ENCODE measurements at regions not wholly inside any gene's neighbourhood (a gene's known extent, or its start where the extent isn't known, plus 50 kb on each side); places are given as distances from the start of the nearest gene placed in this dataset.

DNA sequence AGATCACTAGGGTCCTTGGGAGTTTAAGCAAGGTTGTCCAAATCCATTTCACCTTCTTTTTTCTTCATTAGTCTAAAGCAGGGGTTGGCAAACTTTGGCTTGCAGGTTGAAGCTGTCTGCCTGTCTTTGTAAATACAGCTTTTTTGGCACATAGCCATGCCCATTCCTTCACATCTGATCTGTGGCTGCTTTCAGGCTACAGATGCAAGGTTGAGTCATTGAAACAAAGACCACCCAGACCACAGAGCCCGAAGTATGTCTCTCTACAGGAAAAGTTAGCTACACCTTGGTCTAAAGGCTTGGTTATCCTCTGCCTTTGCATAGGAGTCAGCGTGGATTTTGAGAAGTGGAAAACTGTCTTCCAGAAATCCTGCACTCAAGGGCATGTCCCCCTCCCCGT lies 238.1 kb upstream of the STS start:
- H3K4me1 ChIP-seq (ENCODE audit: control extremely low read depth in 1 of 4, control insufficient read depth in 4 of 4, insufficient read depth in 4 of 4, low read length in 3 of 4), result no peaks in the 10 kb centered on the region
- ChIA-PET CTCF (no interaction called here), POLR2A (no interaction called here)
- no peak overlapping the region for H3K4me3 ChIP-seq (ENCODE audit: control insufficient read depth in 1 of 7, extremely low read depth in 1 of 7, insufficient read depth in 4 of 7, low read depth in 2 of 7, low read length in 6 of 7)
- H3K27ac ChIP-seq (ENCODE audit: insufficient read depth in 1 of 2, low read depth in 1 of 2, low read length in 2 of 2, poor library complexity in 1 of 2, severe bottlenecking in 2 of 2), result no peak overlapping the region
- 100% methylated on average over 1 of the region's 3 CpGs for WGBS (ENCODE audit: insufficient coverage)
- no peaks in the 10 kb centered on the region for H3K27me3 ChIP-seq (replicated peaks in 2 of 5; ENCODE audit: control insufficient read depth in 4 of 5, insufficient read depth in 5 of 5, low read length in 4 of 5)
- DNase-seq, result no peak
- no peaks in the 10 kb centered on the region for H3K36me3 ChIP-seq (ENCODE audit: control insufficient read depth in 4 of 4, insufficient read depth in 4 of 4, low read length in 3 of 4)
- no peaks in the 10 kb centered on the region for H3K9me3 ChIP-seq (ENCODE audit: control extremely low read depth in 1 of 5, control insufficient read depth in 4 of 5, insufficient read depth in 2 of 5, low read depth in 1 of 5, low read length in 4 of 5)

GRCh38 chrX:6906608-6907007 lies 240.9 kb upstream of the STS start:
- no peak for DNase-seq

GRCh38 chrX:6904156-6904555 lies 243.4 kb upstream of the STS start:
- Histone ChIP-seq H3K4me1 (ENCODE audit: control extremely low read depth in 1 of 4, control insufficient read depth in 4 of 4, insufficient read depth in 4 of 4, low read length in 3 of 4) (no peaks in the 10 kb centered on the region), H3K9me3 (ENCODE audit: control extremely low read depth in 1 of 5, control insufficient read depth in 4 of 5, insufficient read depth in 2 of 5, low read depth in 1 of 5, low read length in 4 of 5) (no peaks in the 10 kb centered on the region), H3K27me3 (replicated peaks in 2 of 5; ENCODE audit: control insufficient read depth in 4 of 5, insufficient read depth in 5 of 5, low read length in 4 of 5) (no peaks in the 10 kb centered on the region), H3K4me3 (ENCODE audit: control insufficient read depth in 1 of 7, extremely low read depth in 1 of 7, insufficient read depth in 4 of 7, low read depth in 2 of 7, low read length in 6 of 7) (no peak overlapping the region), H3K36me3 (ENCODE audit: control insufficient read depth in 4 of 4, insufficient read depth in 4 of 4, low read length in 3 of 4) (no peaks in the 10 kb centered on the region), H3K27ac (ENCODE audit: insufficient read depth in 1 of 2, low read depth in 1 of 2, low read length in 2 of 2, poor library complexity in 1 of 2, severe bottlenecking in 2 of 2) (no peak overlapping the region)
- 100% methylated on average over 1 of the region's 5 CpGs for WGBS (ENCODE audit: insufficient coverage)
- CTCF ChIA-PET, result no interaction called here
- POLR2A ChIA-PET, result no interaction called here
- DNase-seq, result no peak

More at GRCh38 chrX:6906608-6907007, 240.9 kb upstream of the STS start:
- H3K36me3 ChIP-seq (ENCODE audit: control insufficient read depth in 4 of 4, insufficient read depth in 4 of 4, low read length in 3 of 4), result no peaks in the 10 kb centered on the region
- ChIA-PET POLR2A (no interaction called here), CTCF (no interaction called here)
- WGBS (ENCODE audit: insufficient coverage), result 83% methylated on average over 1 of the region's 1 CpG
- H3K27me3 ChIP-seq (replicated peaks in 2 of 5; ENCODE audit: control insufficient read depth in 4 of 5, insufficient read depth in 5 of 5, low read length in 4 of 5), result no peaks in the 10 kb centered on the region
- no peaks in the 10 kb centered on the region for H3K4me1 ChIP-seq (ENCODE audit: control extremely low read depth in 1 of 4, control insufficient read depth in 4 of 4, insufficient read depth in 4 of 4, low read length in 3 of 4)
- H3K4me3 ChIP-seq (ENCODE audit: control insufficient read depth in 1 of 7, extremely low read depth in 1 of 7, insufficient read depth in 4 of 7, low read depth in 2 of 7, low read length in 6 of 7), result no peak overlapping the region
- no peak overlapping the region for H3K27ac ChIP-seq (ENCODE audit: insufficient read depth in 1 of 2, low read depth in 1 of 2, low read length in 2 of 2, poor library complexity in 1 of 2, severe bottlenecking in 2 of 2)
- no peaks in the 10 kb centered on the region for H3K9me3 ChIP-seq (ENCODE audit: control extremely low read depth in 1 of 5, control insufficient read depth in 4 of 5, insufficient read depth in 2 of 5, low read depth in 1 of 5, low read length in 4 of 5)

DNA sequence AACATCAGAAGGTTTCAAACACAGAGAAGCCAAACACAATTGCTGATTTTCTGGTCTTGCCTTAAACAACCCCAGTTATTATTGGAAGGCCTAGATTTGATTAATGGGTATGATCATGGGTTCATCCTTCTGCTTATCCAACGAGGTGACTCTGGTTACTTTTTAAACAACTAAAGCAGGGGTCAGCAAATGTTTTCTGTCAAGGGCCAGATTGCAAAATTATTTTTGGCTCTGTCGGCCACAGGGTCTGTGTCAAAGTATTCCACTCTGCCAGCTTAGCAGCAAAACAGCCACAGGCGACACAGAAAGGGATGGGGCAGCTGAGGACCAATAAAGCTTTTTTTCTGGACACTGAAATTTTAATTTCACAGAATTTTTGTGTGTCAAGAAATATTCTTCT lies 249.1 kb upstream of the STS start:
- no peaks in the 10 kb centered on the region for H3K9me3 ChIP-seq (ENCODE audit: control extremely low read depth in 1 of 5, control insufficient read depth in 4 of 5, insufficient read depth in 2 of 5, low read depth in 1 of 5, low read length in 4 of 5)
- CTCF ChIA-PET, result no interaction called here
- POLR2A ChIA-PET, result no interaction called here

GRCh38 chrX:6891404-6891803 lies 256.1 kb upstream of the STS start:
- H3K4me3 ChIP-seq (ENCODE audit: control insufficient read depth in 1 of 7, extremely low read depth in 1 of 7, insufficient read depth in 4 of 7, low read depth in 2 of 7, low read length in 6 of 7), result no peak overlapping the region
- H3K4me1 ChIP-seq (ENCODE audit: control extremely low read depth in 1 of 4, control insufficient read depth in 4 of 4, insufficient read depth in 4 of 4, low read length in 3 of 4), result no peaks in the 10 kb centered on the region
- no peaks in the 10 kb centered on the region for H3K36me3 ChIP-seq (ENCODE audit: control insufficient read depth in 4 of 4, insufficient read depth in 4 of 4, low read length in 3 of 4)
- H3K9me3 ChIP-seq (ENCODE audit: control extremely low read depth in 1 of 5, control insufficient read depth in 4 of 5, insufficient read depth in 2 of 5, low read depth in 1 of 5, low read length in 4 of 5), result peaks cover 0 to 2% (median 0%) of the 10 kb centered on the region in 5 experiments
- ChIA-PET CTCF (no interaction called here), POLR2A (no interaction called here)
- no peak overlapping the region for H3K27ac ChIP-seq (ENCODE audit: insufficient read depth in 1 of 2, low read depth in 1 of 2, low read length in 2 of 2, poor library complexity in 1 of 2, severe bottlenecking in 2 of 2)
- 86% methylated on average over 1 of the region's 1 CpG for whole genome bisulfite sequencing (ENCODE audit: insufficient coverage)
- DNase-seq, result no peak
- no peaks in the 10 kb centered on the region for H3K27me3 ChIP-seq (replicated peaks in 2 of 5; ENCODE audit: control insufficient read depth in 4 of 5, insufficient read depth in 5 of 5, low read length in 4 of 5)

More for the DNA sequence above, 249.1 kb upstream of the STS start:
- Histone ChIP-seq H3K4me3 (ENCODE audit: control insufficient read depth in 1 of 7, extremely low read depth in 1 of 7, insufficient read depth in 4 of 7, low read depth in 2 of 7, low read length in 6 of 7) (no peak overlapping the region), H3K27me3 (replicated peaks in 2 of 5; ENCODE audit: control insufficient read depth in 4 of 5, insufficient read depth in 5 of 5, low read length in 4 of 5) (no peaks in the 10 kb centered on the region), H3K36me3 (ENCODE audit: control insufficient read depth in 4 of 4, insufficient read depth in 4 of 4, low read length in 3 of 4) (no peaks in the 10 kb centered on the region), H3K4me1 (ENCODE audit: control extremely low read depth in 1 of 4, control insufficient read depth in 4 of 4, insufficient read depth in 4 of 4, low read length in 3 of 4) (no peaks in the 10 kb centered on the region), H3K27ac (ENCODE audit: insufficient read depth in 1 of 2, low read depth in 1 of 2, low read length in 2 of 2, poor library complexity in 1 of 2, severe bottlenecking in 2 of 2) (no peak overlapping the region)
- WGBS (ENCODE audit: insufficient coverage), result 86% methylated on average over 2 of the region's 3 CpGs
- no peak for DNase-seq

DNA sequence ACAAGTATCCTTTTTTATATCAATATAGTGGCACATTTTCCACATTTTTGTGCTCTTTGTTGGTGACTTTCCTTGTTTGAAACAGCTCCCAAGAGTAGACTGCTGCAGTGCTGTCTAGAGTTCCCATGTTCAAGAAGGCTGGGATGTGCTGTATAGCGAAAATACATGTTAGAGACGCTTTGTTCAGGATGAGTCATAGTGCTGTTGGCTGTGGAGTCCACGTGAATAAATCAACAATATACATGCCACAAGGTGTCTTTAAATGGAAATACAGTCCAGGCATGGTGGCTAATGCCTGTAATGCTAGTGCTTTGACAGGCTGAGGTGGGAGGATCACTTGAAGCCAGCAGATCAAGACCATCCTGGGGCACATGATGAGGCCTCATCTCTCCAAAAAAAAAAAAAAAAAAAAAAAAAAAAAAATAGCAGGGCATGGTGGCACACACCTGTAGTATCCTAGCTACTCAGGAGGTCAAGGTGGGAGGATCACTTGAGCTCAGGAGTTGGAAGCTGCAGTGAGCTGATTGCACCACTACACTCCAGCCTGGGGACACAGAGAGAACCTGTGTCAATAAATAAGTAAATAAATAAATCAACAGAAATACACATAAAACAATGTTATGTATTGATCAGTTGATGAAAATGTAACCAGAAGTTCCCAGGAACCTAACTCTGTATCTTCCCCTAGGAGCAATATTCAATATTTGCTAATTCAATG lies 256.8 kb upstream of the STS start:
- Histone ChIP-seq H3K27me3 (replicated peaks in 2 of 5; ENCODE audit: control insufficient read depth in 4 of 5, insufficient read depth in 5 of 5, low read length in 4 of 5) (no peaks in the 10 kb centered on the region), H3K4me3 (ENCODE audit: control insufficient read depth in 1 of 7, extremely low read depth in 1 of 7, insufficient read depth in 4 of 7, low read depth in 2 of 7, low read length in 6 of 7) (no peak overlapping the region), H3K36me3 (ENCODE audit: control insufficient read depth in 4 of 4, insufficient read depth in 4 of 4, low read length in 3 of 4) (no peaks in the 10 kb centered on the region), H3K27ac (ENCODE audit: insufficient read depth in 1 of 2, low read depth in 1 of 2, low read length in 2 of 2, poor library complexity in 1 of 2, severe bottlenecking in 2 of 2) (no peak overlapping the region), H3K9me3 (ENCODE audit: control extremely low read depth in 1 of 5, control insufficient read depth in 4 of 5, insufficient read depth in 2 of 5, low read depth in 1 of 5, low read length in 4 of 5) (peaks cover 0 to 2% (median 0%) of the 10 kb centered on the region in 5 experiments), H3K4me1 (ENCODE audit: control extremely low read depth in 1 of 4, control insufficient read depth in 4 of 4, insufficient read depth in 4 of 4, low read length in 3 of 4) (no peaks in the 10 kb centered on the region)
- CTCF ChIA-PET, result no interaction called here
- POLR2A ChIA-PET, result no interaction called here
- no peak for DNase-seq
- WGBS (ENCODE audit: insufficient coverage), result 100% methylated on average over 2 of the region's 3 CpGs

GRCh38 chrX:6885909-6886308 lies 261.6 kb upstream of the STS start:
- no CpG with 5 or more reads among the region's 2 CpGs for WGBS (ENCODE audit: insufficient coverage)
- DNase-seq, result no peak
- Histone ChIP-seq H3K27me3 (replicated peaks in 2 of 5; ENCODE audit: control insufficient read depth in 4 of 5, insufficient read depth in 5 of 5, low read length in 4 of 5) (no peaks in the 10 kb centered on the region), H3K27ac (ENCODE audit: insufficient read depth in 1 of 2, low read depth in 1 of 2, low read length in 2 of 2, poor library complexity in 1 of 2, severe bottlenecking in 2 of 2) (no peak overlapping the region), H3K4me1 (ENCODE audit: control extremely low read depth in 1 of 4, control insufficient read depth in 4 of 4, insufficient read depth in 4 of 4, low read length in 3 of 4) (no peaks in the 10 kb centered on the region), H3K36me3 (ENCODE audit: control insufficient read depth in 4 of 4, insufficient read depth in 4 of 4, low read length in 3 of 4) (no peaks in the 10 kb centered on the region), H3K4me3 (ENCODE audit: control insufficient read depth in 1 of 7, extremely low read depth in 1 of 7, insufficient read depth in 4 of 7, low read depth in 2 of 7, low read length in 6 of 7) (no peak overlapping the region), H3K9me3 (ENCODE audit: control extremely low read depth in 1 of 5, control insufficient read depth in 4 of 5, insufficient read depth in 2 of 5, low read depth in 1 of 5, low read length in 4 of 5) (peaks cover 0 to 2% (median 0%) of the 10 kb centered on the region in 5 experiments)
- ChIA-PET POLR2A (no interaction called here), CTCF (no interaction called here)
